HUDEP-2 (cell line): ENCODE measurements at regions not wholly inside any gene's neighbourhood (a gene's known extent, or its start where the extent isn't known, plus 50 kb on each side); places are given as distances from the start of the nearest gene placed in this dataset.

Source experiments
- DNase-seq, 76 experiments: peaks; one replicate each; lab custom pipeline; 2025; ENCODE audit not compliant: unreplicated experiment in 76 of 76; lab: John Stamatoyannopoulos, UW

- DNase-seq: no peak
These were observed 58.7 kb upstream of the STUM start for GRCh38 chr1:226489718-226490425.

- DNase-seq: no peak
These were observed 58.1 kb upstream of the STUM start for GRCh38 chr1:226490426-226490809.

- DNase-seq: no peak
These were observed 57.3 kb upstream of the STUM start for GRCh38 chr1:226491093-226491850.

DNA sequence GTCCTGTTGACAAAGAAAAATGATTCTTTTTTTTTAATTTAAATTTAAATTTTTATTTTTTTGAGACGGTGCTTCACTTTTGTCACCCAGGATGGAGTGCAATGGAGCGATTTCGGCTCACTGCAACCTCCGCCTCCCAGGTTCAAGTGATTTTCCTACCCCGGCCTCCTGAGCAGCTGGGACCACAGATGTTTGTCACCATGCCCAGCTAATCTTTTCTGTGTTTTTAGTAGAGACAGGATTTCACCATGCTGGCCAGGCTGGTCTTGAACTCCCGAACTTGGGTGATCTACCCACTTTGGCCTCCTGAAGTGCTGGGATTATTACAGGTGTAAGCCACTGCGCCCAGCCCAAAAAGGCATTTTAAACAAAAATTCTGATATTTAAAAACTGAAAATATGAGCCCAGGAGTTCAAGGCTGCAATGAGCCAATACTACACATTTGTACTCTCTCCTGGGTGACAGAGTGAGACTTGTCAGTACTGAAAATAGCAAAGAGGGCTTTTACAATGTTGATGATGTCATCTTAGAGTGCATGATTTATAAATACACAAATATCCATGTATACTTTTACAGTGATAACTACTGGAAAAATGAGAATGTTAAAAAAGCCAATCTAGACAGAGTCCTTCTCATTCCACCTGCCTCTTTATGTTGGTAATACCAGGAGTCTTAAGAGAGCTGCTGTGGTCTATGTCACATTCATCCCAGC is 56.0 kb upstream of the STUM start:
- no peak for DNase-seq

GRCh38 chr1:226494092-226494609 is 54.4 kb upstream of the STUM start:
- DNase-seq: no peak

DNA sequence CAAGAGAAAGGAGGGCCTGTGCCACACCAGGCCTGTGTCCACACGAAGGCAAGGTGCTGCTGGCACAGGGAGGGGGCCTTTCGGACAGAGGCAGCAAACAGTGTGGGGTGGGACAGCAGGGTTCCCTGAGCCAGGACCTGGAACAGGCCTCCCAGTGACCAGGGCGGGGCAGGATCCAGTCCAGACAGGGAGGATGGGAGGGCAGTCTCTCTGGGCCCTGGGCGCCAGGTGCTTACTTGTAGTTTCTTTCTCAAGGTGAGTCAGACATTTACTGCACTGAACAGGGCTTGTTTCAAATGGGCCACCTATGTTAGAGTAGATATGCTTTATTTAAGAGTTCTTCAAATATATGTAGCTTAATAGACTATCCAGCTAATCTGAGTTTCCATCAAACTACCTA is 52.8 kb upstream of the STUM start:
- DNase-seq: no peak

DNA sequence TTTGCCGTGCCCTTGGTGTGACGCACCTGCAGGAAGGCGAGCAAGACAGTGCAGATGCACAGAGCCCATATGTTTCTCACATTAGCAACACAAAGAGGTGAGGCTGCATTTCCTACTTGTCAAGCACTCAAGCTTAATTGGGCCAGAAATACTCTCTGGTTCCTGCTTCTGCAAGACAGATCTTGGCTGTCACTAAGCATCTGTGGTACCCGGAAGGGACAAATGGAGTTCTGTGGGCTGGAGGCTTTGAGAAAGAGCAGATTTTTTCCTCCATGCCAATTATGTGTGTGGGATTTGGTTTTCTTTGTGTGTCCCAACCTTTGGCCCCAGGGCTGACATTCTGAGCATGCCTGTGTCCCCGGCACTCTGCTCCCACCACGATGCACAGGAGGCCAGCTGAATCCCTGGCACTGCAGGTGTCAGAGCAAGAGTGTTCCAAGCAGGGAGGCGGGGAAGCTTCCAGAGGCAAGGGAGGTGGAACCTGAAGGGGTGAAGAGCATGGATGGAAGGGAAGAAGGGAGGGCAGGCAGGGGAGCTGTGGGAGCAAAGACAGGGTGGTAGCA is 52.0 kb upstream of the STUM start:
- DNase-seq: no peak

DNA sequence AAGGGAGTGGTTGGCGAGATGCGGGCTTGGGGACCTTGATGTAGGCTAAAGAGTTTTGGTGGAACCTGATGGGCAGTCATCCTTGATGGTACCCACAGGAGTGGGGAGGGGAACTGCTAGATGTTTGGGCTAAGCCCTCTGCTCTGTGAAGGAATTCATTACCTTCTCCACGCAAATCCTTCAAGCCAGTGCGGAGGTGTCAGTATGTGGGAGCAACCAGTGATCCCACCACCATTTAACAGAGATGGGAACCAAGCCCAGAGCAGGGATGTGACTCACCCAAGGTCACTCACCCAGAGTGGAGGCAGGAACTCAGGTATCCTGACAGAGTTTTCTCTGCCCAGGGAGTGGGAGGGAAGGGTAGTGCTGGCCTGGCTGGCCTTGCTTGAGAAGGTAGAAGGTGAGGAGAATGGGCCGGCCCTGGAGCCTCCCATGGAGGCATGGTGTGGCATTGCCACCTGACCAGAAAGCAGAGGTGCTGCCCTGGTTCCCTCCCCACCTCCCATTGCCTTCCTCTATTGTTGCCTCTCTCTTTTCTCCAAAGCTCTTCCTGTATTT is 51.2 kb upstream of the STUM start:
- no peak for DNase-seq

GRCh38 chr1:226497991-226498639 is 50.4 kb upstream of the STUM start:
- DNase-seq: no peak

DNA sequence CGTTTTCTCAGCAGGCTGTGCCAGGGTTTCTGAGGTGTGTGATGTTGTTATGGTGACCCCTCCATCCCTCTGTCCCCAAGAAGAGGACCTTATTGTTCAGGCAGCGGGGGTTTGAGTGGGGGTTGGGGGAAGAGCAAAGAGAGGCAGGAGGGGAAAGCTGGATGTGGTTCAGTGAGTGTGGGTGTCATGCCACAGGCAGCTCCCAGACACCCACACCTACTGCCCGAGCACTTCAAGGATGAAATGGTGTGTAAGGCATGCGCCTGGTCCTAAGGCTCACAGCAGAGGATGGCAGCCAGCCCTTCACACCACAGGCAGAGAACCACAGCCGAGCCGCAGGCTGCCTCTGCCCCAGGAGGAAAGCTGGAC is 49.9 kb upstream of the STUM start:
- no peak for DNase-seq
